ENCODE measurements at regions not wholly inside any gene's neighbourhood (a gene's known extent, or its start where the extent isn't known, plus 50 kb on each side); places are given as distances from the start of the nearest gene placed in this dataset.

DNA sequence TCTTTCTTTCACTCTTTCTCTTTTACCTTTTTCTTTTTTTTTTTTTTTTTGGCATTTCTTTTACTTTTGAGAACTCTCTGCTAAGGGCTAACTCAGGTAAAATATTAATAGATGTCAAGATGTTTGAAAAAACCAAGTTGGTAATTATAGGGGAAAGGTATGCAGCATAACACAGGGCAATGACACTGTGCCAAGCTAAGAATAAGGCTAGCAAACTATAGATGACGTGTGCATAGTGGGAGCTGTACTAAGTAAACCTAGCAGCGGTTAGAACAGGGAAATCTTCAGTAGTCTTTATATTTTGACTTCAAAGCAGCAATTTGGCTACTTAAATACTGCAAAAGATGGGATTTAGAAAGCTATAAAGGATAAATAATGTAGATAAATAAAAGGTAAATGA, 415.4 kb upstream of the RGPD4 start:
- no peak for DNase-seq (ENCODE audit: low spot score)
- Mint-ChIP-seq H3K27ac (no peak overlapping the region), H3K36me3 (no peaks in the 10 kb centered on the region), H3K9me3 (peaks cover 6% of the 10 kb centered on the region; the same call in 1 of the 2 replicates), H3K4me1 (0 out of 2 replicates have a peak, but pooled peaks cover 3% of the 10 kb centered on the region), H3K27me3 (ENCODE audit: low read depth) (no peaks in the 10 kb centered on the region), H3K4me3 (no peak overlapping the region)
- ChIA-PET POLR2A (no interaction called here), CTCF (no interaction called here)
- no peak for TF ChIP-seq EMX1 (CRISPR knock-in tag; IDR thresholded peaks at IDR 0.05)
- no peak for TF ChIP-seq NR2C2 (CRISPR knock-in tag; IDR thresholded peaks at IDR 0.05)
- no peak for TF ChIP-seq HMGA2 (CRISPR knock-in tag; IDR thresholded peaks at IDR 0.05)
- TF ChIP-seq ATF1 (CRISPR knock-in tag; IDR thresholded peaks at IDR 0.05) = no peak
- ATAC-seq = no peak

DNA sequence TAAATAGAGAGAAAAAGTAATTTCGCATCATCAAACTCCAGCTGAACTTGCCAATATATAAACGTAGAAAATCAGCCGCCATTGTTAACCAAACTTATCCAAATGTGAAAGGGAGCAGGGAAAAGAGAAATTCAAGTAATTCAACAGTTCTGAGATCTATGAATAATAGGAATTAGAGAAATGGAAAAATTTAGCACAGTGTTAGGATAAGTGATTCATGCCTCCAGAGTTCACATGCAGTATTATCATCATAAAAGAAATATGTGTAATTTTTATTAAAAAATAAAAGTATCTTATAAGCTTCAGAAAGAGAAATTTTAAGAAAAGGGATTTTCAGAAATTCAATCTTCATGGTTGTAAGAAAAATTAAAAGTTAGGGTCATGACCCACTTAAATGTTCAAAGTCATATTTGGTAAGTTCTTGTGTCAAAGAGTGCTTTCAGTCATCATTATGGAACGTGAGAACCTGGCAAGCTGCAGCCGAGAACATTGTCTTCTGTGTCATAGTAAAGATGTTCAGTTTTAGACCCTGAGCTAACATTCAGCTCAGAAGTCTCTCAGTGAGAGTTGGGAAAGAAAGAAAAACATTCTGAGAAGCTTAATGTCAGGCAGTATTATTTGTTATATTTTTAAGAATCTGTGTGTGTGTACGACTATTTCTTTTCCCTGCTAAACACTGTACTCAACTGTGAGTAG, 414.3 kb upstream of the RGPD4 start:
- POLR2A ChIA-PET = no interaction called here
- ATAC-seq = no peak
- 0 out of 2 replicates have a peak, but pooled peaks cover 3% of the 10 kb centered on the region for H3K4me1 Mint-ChIP-seq
- H3K27me3 Mint-ChIP-seq (ENCODE audit: low read depth) = no peaks in the 10 kb centered on the region
- no peak overlapping the region for H3K4me3 Mint-ChIP-seq
- TF ChIP-seq, protein P1, sequence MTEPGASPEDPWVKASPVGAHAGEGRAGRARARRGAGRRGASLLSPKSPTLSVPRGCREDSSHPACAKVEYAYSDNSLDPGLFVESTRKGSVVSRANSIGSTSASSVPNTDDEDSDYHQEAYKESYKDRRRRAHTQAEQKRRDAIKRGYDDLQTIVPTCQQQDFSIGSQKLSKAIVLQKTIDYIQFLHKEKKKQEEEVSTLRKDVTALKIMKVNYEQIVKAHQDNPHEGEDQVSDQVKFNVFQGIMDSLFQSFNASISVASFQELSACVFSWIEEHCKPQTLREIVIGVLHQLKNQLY (CRISPR knock-in tag; IDR thresholded peaks at IDR 0.05) = no peak
- TF ChIP-seq SP1 (CRISPR knock-in tag; conservative IDR thresholded peaks at IDR 0.05) = no peak
- TF ChIP-seq, protein P2, sequence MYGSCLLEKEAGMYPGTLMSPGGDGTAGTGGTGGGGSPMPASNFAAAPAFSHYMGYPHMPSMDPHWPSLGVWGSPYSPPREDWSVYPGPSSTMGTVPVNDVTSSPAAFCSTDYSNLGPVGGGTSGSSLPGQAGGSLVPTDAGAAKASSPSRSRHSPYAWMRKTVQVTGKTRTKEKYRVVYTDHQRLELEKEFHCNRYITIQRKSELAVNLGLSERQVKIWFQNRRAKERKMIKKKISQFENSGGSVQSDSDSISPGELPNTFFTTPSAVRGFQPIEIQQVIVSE (CRISPR knock-in tag; IDR thresholded peaks at IDR 0.05; ENCODE audit: borderline replicate concordance) = no peak
- H3K36me3 Mint-ChIP-seq = no peaks in the 10 kb centered on the region
- H3K9me3 Mint-ChIP-seq = peaks cover 6% of the 10 kb centered on the region; the same call in 1 of the 2 replicates
- no peak for DNase-seq (ENCODE audit: low spot score)
- CTCF ChIA-PET = no interaction called here
- H3K27ac Mint-ChIP-seq = no peak overlapping the region

DNA sequence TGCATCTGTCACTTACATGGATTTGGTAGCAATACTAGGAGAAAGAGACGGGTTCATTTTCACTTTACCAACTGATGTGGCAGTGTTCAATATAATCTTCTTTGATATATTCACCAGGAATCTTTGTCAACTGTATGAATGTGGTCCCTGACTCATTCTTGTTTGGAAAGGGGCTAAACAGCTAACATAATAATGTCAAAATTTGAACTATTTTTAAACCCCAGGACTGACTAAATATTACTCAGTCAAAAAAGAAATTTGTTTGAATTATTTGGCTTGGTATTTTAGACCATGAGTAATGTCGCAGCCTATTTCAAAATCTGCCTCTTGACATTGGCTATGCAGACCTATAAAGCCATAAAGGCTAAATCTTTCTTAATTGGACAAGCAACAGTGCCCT, 413.7 kb upstream of the RGPD4 start:
- no peak overlapping the region for H3K4me3 Mint-ChIP-seq
- H3K4me1 Mint-ChIP-seq = 0 out of 2 replicates have a peak, but pooled peaks cover 3% of the 10 kb centered on the region
- no peaks in the 10 kb centered on the region for H3K27me3 Mint-ChIP-seq (ENCODE audit: low read depth)
- peaks cover 6% of the 10 kb centered on the region; the same call in 1 of the 2 replicates for H3K9me3 Mint-ChIP-seq
- ATAC-seq (no peak), DNase-seq (ENCODE audit: low spot score) (no peak)
- ChIA-PET POLR2A (no interaction called here), CTCF (no interaction called here)
- no peaks in the 10 kb centered on the region for H3K36me3 Mint-ChIP-seq
- H3K27ac Mint-ChIP-seq = no peak overlapping the region
- TF ChIP-seq FOXJ3 (CRISPR knock-in tag; IDR thresholded peaks at IDR 0.05; ENCODE audit: borderline replicate concordance) (no peak), CBFB (CRISPR knock-in tag; IDR thresholded peaks at IDR 0.05; ENCODE audit: low read depth) (no peak), ZNF232 (CRISPR knock-in tag; IDR thresholded peaks at IDR 0.05) (no peak), JUN (CRISPR knock-in tag; IDR thresholded peaks at IDR 0.05) (no peak), TP53 (CRISPR knock-in tag; IDR thresholded peaks at IDR 0.05) (no peak), NR2C2 (CRISPR knock-in tag; IDR thresholded peaks at IDR 0.05) (no peak), NR3C1 (CRISPR knock-in tag; conservative IDR thresholded peaks at IDR 0.05; ENCODE audit: low read depth) (no peak), PRRX2 (CRISPR knock-in tag; IDR thresholded peaks at IDR 0.05) (no peak), ZNF219 (CRISPR knock-in tag; IDR thresholded peaks at IDR 0.05; ENCODE audit: borderline replicate concordance) (no peak), RELA (CRISPR knock-in tag; IDR thresholded peaks at IDR 0.05; ENCODE audit: borderline replicate concordance) (no peak), ZNF423 (CRISPR knock-in tag; IDR thresholded peaks at IDR 0.05) (no peak), KAT7 (CRISPR knock-in tag; IDR thresholded peaks at IDR 0.05; ENCODE audit: borderline replicate concordance) (no peak)
- TF ChIP-seq, protein P3, sequence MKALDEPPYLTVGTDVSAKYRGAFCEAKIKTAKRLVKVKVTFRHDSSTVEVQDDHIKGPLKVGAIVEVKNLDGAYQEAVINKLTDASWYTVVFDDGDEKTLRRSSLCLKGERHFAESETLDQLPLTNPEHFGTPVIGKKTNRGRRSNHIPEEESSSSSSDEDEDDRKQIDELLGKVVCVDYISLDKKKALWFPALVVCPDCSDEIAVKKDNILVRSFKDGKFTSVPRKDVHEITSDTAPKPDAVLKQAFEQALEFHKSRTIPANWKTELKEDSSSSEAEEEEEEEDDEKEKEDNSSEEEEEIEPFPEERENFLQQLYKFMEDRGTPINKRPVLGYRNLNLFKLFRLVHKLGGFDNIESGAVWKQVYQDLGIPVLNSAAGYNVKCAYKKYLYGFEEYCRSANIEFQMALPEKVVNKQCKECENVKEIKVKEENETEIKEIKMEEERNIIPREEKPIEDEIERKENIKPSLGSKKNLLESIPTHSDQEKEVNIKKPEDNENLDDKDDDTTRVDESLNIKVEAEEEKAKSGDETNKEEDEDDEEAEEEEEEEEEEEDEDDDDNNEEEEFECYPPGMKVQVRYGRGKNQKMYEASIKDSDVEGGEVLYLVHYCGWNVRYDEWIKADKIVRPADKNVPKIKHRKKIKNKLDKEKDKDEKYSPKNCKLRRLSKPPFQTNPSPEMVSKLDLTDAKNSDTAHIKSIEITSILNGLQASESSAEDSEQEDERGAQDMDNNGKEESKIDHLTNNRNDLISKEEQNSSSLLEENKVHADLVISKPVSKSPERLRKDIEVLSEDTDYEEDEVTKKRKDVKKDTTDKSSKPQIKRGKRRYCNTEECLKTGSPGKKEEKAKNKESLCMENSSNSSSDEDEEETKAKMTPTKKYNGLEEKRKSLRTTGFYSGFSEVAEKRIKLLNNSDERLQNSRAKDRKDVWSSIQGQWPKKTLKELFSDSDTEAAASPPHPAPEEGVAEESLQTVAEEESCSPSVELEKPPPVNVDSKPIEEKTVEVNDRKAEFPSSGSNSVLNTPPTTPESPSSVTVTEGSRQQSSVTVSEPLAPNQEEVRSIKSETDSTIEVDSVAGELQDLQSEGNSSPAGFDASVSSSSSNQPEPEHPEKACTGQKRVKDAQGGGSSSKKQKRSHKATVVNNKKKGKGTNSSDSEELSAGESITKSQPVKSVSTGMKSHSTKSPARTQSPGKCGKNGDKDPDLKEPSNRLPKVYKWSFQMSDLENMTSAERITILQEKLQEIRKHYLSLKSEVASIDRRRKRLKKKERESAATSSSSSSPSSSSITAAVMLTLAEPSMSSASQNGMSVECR (CRISPR knock-in tag; IDR thresholded peaks at IDR 0.05; ENCODE audit: borderline replicate concordance) = no peak
- TF ChIP-seq, protein P4, sequence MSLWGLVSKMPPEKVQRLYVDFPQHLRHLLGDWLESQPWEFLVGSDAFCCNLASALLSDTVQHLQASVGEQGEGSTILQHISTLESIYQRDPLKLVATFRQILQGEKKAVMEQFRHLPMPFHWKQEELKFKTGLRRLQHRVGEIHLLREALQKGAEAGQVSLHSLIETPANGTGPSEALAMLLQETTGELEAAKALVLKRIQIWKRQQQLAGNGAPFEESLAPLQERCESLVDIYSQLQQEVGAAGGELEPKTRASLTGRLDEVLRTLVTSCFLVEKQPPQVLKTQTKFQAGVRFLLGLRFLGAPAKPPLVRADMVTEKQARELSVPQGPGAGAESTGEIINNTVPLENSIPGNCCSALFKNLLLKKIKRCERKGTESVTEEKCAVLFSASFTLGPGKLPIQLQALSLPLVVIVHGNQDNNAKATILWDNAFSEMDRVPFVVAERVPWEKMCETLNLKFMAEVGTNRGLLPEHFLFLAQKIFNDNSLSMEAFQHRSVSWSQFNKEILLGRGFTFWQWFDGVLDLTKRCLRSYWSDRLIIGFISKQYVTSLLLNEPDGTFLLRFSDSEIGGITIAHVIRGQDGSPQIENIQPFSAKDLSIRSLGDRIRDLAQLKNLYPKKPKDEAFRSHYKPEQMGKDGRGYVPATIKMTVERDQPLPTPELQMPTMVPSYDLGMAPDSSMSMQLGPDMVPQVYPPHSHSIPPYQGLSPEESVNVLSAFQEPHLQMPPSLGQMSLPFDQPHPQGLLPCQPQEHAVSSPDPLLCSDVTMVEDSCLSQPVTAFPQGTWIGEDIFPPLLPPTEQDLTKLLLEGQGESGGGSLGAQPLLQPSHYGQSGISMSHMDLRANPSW (CRISPR knock-in tag; conservative IDR thresholded peaks at IDR 0.05; ENCODE audit: low read depth) = no peak
- TF ChIP-seq, protein P2 (CRISPR knock-in tag; IDR thresholded peaks at IDR 0.05; ENCODE audit: borderline replicate concordance) = no peak
- TF ChIP-seq, protein P5, sequence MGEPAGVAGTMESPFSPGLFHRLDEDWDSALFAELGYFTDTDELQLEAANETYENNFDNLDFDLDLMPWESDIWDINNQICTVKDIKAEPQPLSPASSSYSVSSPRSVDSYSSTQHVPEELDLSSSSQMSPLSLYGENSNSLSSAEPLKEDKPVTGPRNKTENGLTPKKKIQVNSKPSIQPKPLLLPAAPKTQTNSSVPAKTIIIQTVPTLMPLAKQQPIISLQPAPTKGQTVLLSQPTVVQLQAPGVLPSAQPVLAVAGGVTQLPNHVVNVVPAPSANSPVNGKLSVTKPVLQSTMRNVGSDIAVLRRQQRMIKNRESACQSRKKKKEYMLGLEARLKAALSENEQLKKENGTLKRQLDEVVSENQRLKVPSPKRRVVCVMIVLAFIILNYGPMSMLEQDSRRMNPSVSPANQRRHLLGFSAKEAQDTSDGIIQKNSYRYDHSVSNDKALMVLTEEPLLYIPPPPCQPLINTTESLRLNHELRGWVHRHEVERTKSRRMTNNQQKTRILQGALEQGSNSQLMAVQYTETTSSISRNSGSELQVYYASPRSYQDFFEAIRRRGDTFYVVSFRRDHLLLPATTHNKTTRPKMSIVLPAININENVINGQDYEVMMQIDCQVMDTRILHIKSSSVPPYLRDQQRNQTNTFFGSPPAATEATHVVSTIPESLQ (CRISPR knock-in tag; IDR thresholded peaks at IDR 0.05) = no peak
